ENCODE measurements at regions not wholly inside any gene's neighbourhood (a gene's known extent, or its start where the extent isn't known, plus 50 kb on each side); places are given as distances from the start of the nearest gene placed in this dataset.

DNA sequence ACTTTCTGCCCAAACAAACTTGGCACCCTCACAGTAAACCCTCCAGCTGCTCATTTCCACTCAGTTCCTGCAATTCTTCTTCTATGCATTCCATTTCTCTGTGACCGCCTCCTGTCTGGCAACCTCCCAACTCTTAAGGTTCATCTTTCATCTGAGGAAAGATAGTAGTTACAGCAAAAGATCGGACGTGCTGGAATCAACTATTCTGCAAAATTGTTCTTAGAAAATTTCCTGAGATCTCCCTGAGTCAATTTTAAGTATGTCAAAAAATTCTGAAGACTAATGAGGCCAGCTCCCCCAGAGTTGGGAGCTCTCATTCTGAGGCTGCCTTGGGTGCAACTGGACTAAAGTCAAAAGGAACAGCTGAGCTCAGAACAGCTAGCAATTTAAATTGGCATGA, 1026.0 kb downstream of the ADGRL3 start (continued):
- no peak for TF ChIP-seq ZNF622 (IDR thresholded peaks at IDR 0.05)

DNA sequence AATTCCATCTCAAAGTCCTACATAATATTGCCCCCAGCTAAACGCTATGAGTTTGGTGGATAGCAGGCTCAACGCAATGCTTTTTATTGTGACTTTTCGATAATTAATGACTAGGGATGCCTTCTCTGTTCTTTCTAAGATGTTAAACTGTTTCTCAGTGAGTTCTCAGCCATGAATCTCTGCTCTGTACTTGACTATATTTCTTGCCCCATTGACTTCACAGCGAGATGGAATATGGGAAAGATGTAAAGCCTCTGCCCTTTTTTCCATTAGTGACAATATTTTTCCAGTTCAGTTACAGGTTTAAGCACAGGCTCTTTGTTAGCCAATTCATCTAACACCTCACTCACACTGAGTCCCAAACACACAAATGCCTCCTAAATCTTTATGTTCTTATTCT, 1022.0 kb downstream of the ADGRL3 start:
- no peak for DNase-seq (ENCODE audit: low read depth, low spot score)
- SMC1A ChIA-PET (ENCODE audit: uncharacterized antibody, unreplicated experiment), result interaction anchor here (1.1 kb wide), 1 partner anchor 10 kb away, joined by 3 read pairs; no protein-coding TSS in a partner anchor
- H3K27me3 ChIP-seq (replicated peaks in 1 of 2; ENCODE audit: control insufficient read depth in 2 of 2, insufficient read depth in 2 of 2, low read length in 1 of 2), result no peaks in the 10 kb centered on the region
- no peak overlapping the region for H3K27ac ChIP-seq (ENCODE audit: control insufficient read depth, insufficient read depth)
- intact Hi-C loops (cut with micrococcal nuclease; ENCODE audit: unreplicated experiment), result no loop called here
- no peak for FAIRE-seq
- H3K4me3 ChIP-seq, result no peak overlapping the region
- no peaks in the 10 kb centered on the region for H3K4me1 ChIP-seq (ENCODE audit: control insufficient read depth, insufficient read depth, low read length)
- no peaks in the 10 kb centered on the region for H3K79me2 ChIP-seq (ENCODE audit: control insufficient read depth, insufficient read depth, low read length)
- POLR2A ChIA-PET, result no interaction called here
- RAD21 ChIA-PET (ENCODE audit: unreplicated experiment), result no interaction called here
- no peaks in the 10 kb centered on the region for H3K9me3 ChIP-seq (replicated peaks; ENCODE audit: control insufficient read depth, insufficient read depth, low read length)
- BruUV-seq (replicated peaks), result no TSS peak
- TF ChIP-seq, protein P1, sequence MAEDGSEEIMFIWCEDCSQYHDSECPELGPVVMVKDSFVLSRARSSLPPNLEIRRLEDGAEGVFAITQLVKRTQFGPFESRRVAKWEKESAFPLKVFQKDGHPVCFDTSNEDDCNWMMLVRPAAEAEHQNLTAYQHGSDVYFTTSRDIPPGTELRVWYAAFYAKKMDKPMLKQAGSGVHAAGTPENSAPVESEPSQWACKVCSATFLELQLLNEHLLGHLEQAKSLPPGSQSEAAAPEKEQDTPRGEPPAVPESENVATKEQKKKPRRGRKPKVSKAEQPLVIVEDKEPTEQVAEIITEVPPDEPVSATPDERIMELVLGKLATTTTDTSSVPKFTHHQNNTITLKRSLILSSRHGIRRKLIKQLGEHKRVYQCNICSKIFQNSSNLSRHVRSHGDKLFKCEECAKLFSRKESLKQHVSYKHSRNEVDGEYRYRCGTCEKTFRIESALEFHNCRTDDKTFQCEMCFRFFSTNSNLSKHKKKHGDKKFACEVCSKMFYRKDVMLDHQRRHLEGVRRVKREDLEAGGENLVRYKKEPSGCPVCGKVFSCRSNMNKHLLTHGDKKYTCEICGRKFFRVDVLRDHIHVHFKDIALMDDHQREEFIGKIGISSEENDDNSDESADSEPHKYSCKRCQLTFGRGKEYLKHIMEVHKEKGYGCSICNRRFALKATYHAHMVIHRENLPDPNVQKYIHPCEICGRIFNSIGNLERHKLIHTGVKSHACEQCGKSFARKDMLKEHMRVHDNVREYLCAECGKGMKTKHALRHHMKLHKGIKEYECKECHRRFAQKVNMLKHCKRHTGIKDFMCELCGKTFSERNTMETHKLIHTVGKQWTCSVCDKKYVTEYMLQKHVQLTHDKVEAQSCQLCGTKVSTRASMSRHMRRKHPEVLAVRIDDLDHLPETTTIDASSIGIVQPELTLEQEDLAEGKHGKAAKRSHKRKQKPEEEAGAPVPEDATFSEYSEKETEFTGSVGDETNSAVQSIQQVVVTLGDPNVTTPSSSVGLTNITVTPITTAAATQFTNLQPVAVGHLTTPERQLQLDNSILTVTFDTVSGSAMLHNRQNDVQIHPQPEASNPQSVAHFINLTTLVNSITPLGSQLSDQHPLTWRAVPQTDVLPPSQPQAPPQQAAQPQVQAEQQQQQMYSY (CRISPR knock-in tag; IDR thresholded peaks at IDR 0.05), result no peak
- TF ChIP-seq MYB (IDR thresholded peaks at IDR 0.05; ENCODE audit: borderline replicate concordance, low read depth, low read length) (no peak), GABPA (IDR thresholded peaks at IDR 0.05; ENCODE audit: low read depth) (no peak), RAD21 (IDR thresholded peaks at IDR 0.05; ENCODE audit: insufficient read depth, low read depth, low read length) (no peak), CHD1 (IDR thresholded peaks at IDR 0.05; ENCODE audit: low read depth, low read length) (no peak), BACH1 (IDR thresholded peaks at IDR 0.05; ENCODE audit: borderline replicate concordance) (no peak), ZNF274 (IDR thresholded peaks at IDR 0.05; ENCODE audit: insufficient read depth, insufficient read length) (no peak), NR2C2 (IDR thresholded peaks at IDR 0.05; ENCODE audit: borderline replicate concordance, control insufficient read depth, insufficient read length, low read depth) (no peak), SREBF2 (IDR thresholded peaks at IDR 0.05; ENCODE audit: low read length) (no peak), HDGF (IDR thresholded peaks at IDR 0.05) (no peak), KAT2A (conservative IDR thresholded peaks at IDR 0.05; ENCODE audit: control insufficient read depth, low read depth, low read length) (no peak), NR2F1 (conservative IDR thresholded peaks at IDR 0.05) (no peak), NFIC (IDR thresholded peaks at IDR 0.05; ENCODE audit: low read depth, low read length) (no peak), ZZZ3 (IDR thresholded peaks at IDR 0.05; ENCODE audit: control insufficient read depth, insufficient read length, low read depth) (no peak), PML (IDR thresholded peaks at IDR 0.05; ENCODE audit: low read length) (no peak), SP1 (IDR thresholded peaks at IDR 0.05; ENCODE audit: low read depth, low read length) (no peak), NFXL1 (IDR thresholded peaks at IDR 0.05; ENCODE audit: borderline replicate concordance) (no peak), IKZF1 (conservative IDR thresholded peaks at IDR 0.05) (no peak)
- no peak overlapping the region for H2AFZ ChIP-seq (ENCODE audit: control insufficient read depth, low read depth, low read length)
- in situ Hi-C loops (cut with MboI), result no loop called here
- H3K4me2 ChIP-seq (ENCODE audit: control insufficient read depth, insufficient read depth), result no peak overlapping the region
- no peak overlapping the region for H3K9ac ChIP-seq (ENCODE audit: control insufficient read depth, insufficient read depth, low read length)
- WGBS (ENCODE audit: insufficient coverage, insufficient replicate concordance, low lambda C conversion rate, missing lambda C conversion rate), result 34% methylated on average over 4 of the region's 4 CpGs
- ATAC-seq, result no peak
- no peaks in the 10 kb centered on the region for H4K20me1 ChIP-seq (ENCODE audit: control insufficient read depth, insufficient read depth)
- CTCF ChIA-PET, result no interaction called here
- H3K36me3 ChIP-seq (ENCODE audit: control insufficient read depth in 2 of 2, insufficient read depth in 2 of 2, low read length in 1 of 2), result no peaks in the 10 kb centered on the region

Measured in GM12878 (cell line).